Loucy (cell line): ENCODE measurements at regions not wholly inside any gene's neighbourhood (a gene's known extent, or its start where the extent isn't known, plus 50 kb on each side); places are given as distances from the start of the nearest gene placed in this dataset.

Source experiments
- EZH2phosphoT487 ChIP-seq: fragments of 200-600 bp; IDR thresholded peaks from 2 replicates; pipeline ENCODE4 v1.6.1; 2018; ENCODE audit warnings: antibody characterized with exemption, mild to moderate bottlenecking, moderate library complexity, borderline replicate concordance
- TF ChIP-seq, protein P1 (sequence below): fragments of 200-600 bp; sonication (generic); conservative IDR thresholded peaks from 2 replicates; pipeline ENCODE4 v1.5.1; 2014; ENCODE audit warnings: mild to moderate bottlenecking, antibody characterized with exemption, low read length

DNA sequence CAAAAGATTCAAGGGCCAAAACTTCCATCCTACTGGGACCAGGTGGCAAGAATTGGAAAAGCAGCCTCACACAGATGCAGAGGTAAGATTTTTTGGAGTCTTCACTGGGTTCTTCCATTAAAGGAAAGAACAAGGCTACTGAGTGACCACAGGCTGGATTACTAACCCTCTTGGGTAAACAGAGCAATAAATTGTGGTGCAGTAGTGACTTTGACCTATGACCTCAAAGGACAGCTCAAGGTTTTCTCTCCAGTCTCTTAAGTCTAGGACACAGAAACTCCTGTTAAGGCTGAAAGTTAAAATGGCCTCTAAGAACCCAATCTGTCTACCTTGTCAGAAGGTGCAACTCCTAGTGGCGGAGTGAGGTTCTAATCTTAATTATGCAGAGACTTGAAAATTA, 464.9 kb downstream of the SMARCA1 start:
- TF ChIP-seq, protein P1, sequence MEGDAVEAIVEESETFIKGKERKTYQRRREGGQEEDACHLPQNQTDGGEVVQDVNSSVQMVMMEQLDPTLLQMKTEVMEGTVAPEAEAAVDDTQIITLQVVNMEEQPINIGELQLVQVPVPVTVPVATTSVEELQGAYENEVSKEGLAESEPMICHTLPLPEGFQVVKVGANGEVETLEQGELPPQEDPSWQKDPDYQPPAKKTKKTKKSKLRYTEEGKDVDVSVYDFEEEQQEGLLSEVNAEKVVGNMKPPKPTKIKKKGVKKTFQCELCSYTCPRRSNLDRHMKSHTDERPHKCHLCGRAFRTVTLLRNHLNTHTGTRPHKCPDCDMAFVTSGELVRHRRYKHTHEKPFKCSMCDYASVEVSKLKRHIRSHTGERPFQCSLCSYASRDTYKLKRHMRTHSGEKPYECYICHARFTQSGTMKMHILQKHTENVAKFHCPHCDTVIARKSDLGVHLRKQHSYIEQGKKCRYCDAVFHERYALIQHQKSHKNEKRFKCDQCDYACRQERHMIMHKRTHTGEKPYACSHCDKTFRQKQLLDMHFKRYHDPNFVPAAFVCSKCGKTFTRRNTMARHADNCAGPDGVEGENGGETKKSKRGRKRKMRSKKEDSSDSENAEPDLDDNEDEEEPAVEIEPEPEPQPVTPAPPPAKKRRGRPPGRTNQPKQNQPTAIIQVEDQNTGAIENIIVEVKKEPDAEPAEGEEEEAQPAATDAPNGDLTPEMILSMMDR: 0 out of 2 replicates have a peak, but pooled peaks have one; percentile 31
- TF ChIP-seq EZH2phosphoT487: no peak
